ENCODE measurements at regions not wholly inside any gene's neighbourhood (a gene's known extent, or its start where the extent isn't known, plus 50 kb on each side); places are given as distances from the start of the nearest gene placed in this dataset.
"Not testable (repeated sequence)": the region's sequence is repeated elsewhere in the genome, so short reads cannot be mapped to it uniquely, and the experiment has no call there.

DNA sequence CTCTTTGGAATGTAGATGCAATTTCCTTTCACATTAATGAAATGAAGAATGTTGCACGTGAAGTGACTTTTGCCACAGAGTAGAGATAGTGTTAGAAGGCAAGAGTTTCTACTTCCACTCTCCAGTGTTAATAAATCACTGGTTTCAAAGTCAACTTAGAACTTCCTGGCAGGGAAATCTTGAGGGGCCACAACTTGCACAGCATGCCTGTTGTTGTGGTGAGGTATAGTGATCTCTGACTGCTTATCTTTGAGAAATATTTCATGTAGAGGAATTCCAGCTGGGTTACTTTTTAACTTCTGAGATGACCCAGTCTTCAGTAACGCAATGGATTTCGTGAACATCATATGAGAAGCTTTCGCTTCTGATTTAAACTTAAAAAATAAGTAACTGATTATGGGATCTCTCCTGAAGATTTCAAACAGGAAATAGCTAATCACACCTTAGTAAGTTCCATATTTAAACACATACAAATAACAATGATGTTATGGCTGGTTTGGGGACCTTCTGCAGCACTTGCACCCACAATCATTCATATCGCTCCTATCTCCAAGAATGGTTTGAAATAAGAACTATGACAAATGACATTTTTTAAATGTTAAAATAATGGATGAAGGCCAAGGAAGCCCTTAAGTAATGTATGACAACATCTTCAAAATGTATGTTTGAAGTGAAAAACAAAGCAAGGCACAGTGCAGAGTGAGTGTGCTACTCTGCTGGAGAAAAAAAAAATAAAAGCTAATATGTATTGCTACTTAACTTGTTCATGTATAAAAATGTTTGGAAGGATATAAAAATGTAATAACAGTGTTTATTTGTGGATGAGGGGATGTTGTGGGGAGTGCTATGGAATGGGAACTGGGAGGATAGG is 726.5 kb upstream of the NECTIN3 start:
- DNase-seq, result no peak

DNA sequence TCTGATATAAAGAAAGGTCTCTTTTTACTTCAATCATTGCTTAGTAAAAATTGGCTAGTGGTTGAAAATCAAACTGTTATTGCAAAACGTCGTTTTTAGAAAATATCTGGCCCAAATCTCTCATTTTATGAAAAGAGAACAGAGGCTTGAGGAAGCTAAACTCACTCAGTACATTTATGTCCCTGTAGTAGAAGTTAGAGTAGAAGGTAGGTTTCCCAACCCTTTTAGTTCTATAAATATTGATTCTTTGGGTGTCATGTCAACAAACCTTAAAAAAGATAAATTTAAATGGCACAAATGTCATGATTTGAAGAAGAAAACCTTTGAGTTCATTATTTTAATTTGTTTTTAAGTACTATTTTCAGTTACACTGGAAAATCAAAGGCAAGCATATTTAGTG is 722.3 kb upstream of the NECTIN3 start:
- DNase-seq, result no peak

DNA sequence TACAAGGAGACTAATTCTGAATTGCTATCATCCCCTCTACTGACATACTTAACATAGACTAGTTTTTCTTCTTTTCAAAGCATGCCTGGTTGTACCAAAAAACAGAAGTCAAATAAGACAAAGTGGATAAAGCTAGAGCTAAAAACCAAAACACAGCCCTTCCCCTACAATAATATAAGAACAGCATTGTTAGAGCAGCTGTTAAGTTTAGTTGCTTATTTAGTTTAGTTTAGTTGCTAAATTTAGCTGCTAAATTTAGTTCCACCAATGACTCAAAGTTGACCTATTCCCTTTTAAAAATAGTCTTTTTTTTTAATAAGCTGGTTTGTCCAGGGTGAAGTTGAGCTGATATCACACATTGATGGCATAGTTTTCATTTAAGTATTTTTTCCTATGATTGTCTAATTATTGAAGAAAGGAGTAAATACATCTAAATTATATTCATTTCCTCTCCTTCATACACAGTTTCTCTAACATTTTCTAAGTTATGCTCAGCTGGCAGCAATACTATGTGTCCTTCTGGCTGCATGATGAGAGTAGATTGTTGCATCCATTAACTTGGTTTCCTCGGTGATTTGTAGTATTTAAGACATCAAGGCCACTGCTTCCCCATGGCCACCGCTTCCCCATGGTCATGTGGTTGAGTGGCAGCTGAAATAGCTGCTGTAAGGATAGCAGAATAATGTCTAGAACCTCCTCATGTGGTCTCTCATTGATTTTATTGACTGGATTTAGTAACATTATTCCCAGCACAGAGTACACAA is 718.6 kb upstream of the NECTIN3 start:
- DNase-seq, result no peak

DNA sequence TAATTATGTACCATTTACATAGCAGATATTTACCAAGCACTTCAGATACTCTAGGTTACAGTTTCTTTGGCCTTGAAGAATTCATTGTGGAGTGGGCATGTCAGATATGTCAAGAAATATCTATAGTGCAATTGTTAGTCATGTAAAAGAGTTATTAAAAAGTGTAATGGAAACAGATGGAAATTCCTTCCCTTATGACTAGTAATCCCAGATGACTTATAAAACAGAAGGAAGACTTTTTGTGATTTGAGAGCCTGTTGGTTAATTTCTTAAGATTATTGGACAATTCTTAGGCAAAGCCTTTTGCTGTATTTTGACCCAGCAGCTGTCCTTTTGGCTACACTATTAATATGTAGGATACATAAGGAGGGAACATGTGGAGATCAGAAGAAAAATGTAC is 708.9 kb upstream of the NECTIN3 start:
- no peak for DNase-seq

DNA sequence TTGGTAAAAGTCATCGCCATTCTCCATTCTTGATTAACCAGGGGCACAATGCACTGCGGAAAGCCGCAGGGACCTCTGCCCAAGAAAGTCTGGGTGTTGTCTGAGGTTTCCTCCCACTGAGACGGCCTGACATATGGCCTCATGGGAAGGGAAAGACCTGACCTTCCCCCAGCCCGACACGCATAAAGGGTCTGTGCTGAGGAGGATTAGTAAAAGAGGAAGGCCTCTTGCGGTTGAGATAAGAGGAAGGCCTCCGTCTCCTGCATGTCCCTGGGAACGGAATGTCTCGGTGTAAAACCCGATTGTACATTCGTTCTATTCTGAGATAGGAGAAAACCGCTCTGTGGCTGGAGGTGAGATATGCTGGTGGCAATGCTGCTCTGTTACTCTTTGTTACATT is 704.3 kb upstream of the NECTIN3 start:
- DNase-seq, result not testable (repeated sequence)

DNA sequence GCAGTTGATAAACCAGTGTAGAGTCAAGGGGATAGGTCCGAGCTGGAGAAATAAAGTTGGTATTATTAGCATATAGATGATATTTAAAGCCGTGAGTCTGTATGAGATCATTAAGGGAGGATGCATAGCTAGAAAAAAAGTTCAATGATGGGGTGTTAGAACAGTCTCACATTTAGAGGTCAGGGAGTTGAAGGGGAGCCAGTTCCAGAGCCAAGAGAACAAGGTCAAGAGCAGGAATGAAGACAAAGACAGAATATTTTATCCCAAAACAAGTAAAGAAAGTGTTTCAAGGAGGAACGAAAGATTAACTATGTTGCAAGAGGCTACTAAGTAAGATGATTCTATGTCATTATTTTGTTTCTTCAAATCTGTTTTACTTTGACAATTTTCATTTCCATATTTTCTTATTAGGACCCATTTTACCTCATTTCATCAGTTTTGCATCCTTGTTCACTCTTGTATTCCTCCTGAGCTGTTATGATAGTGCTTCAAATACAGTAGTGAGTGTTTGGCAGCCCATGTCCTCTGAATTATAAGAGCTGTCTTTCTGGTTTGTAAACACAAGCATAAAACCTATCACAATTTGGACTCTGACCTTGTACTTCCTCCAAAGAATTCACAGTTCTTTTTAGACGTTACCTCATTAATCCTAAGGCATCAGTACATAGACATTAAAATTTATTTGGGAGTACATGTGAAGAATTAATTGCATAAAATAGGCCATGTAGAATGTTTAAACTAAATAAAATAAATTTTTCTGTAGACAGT is 695.7 kb upstream of the NECTIN3 start:
- DNase-seq, result no peak

DNA sequence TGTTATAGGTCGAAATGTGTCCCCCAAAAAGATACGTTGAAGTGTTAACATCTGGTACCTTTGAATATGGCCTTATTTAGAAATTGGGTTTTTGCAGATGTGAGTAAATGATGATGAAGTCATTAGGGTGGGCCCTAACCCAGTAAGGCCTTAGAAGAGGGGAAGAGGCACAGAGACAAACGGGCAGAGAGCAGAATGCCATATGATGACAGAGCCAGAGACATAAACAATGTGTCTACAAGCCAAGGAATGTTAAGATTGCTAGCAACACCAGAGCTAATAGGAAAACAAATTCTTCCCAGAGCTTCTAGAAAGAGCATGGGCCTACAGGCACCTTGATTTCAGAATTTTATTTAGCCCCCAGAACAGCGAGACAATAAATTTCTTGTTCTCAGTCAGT is 693.1 kb upstream of the NECTIN3 start:
- no peak for DNase-seq

DNA sequence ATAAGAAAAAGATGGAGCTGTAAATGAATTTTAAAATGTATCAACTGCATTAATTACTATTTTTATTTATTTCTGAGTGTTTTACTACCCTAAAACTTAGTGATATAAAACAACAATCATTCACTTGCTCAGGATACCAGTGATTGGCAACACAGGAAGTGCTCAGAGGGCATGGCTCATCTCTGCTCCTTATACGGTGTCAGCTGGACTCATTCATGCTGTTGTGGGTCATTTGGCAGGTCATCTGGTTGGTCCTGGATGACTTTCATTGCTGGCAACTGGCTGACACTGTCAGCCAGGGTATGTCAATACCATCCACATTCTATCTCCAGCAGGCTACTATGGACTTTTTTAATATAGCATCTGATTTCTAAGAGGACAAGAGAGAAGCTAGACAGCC is 689.6 kb upstream of the NECTIN3 start:
- DNase-seq, result no peak

DNA sequence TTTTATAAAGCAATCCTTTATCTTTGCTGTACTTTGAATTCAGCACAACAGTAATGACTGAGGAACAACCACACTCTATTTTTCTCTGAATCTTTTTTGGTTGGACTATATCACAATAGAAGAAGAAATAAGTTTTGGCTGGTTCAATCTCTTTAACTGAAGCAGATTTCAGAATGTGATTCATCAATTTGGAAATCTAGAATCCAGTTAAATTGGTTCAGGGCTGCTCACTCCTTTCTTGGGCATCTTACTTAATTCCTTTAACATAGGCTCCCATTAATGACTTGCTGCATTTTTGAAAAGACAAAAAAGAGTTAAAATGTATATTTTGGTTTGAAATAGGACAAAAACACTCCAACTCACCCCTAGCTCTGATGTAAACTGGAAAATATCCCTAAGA is 688.3 kb upstream of the NECTIN3 start:
- DNase-seq, result no peak

DNA sequence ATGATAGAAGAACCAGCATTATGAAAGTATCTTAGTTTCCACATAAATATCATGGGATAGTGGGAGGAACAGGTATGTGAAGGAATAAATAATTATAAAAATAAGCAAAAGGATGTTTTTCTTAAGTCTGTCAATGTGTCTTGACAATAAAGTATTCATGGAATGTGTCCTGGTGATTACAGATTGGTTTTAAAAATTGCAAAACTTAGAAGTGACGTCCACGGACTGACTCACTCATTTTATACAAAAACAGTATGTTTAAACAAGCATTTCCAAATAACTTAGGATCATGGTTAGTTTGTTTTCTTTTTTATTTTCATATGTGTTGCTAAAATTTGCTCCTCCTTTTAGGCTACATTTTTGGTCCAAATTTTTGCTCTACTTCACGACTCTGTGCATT is 687.0 kb upstream of the NECTIN3 start:
- no peak for DNase-seq

DNA sequence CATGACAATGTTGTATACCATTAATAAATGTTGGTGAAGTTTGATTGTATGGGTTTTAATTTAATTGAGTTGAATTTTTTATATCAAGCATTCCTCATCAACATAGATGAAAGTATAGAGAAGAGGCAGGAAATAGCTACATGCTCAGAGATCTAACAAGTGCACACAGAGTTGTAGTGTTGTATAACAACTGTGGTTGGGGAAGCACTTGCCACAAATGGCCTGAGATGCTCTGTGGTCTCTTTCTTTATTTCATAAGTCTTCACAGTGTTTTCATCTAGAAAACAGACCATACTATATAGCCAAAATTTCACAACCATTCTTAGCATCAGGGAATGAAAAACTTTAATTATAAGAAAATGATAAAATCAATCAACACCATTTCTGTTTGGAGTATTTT is 682.6 kb upstream of the NECTIN3 start:
- no peak for DNase-seq

DNA sequence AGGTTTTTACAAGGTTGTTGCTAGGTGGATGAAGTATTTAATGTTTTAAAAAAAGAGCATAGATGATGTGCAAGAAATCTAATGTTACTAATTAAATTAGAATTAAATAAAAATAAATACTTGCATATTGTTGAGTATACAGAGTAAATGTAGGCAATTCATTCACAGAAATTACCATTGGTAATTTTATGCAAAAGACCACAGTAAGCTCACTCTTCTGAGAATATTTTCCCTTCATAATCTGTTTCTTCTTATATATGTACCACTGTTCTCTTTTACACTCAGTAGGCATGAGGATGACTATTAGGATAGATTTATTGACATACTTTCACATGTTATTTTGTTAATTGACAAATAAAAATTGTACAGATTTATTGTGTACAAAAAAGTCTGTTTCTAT is 681.2 kb upstream of the NECTIN3 start:
- DNase-seq, result no peak

DNA sequence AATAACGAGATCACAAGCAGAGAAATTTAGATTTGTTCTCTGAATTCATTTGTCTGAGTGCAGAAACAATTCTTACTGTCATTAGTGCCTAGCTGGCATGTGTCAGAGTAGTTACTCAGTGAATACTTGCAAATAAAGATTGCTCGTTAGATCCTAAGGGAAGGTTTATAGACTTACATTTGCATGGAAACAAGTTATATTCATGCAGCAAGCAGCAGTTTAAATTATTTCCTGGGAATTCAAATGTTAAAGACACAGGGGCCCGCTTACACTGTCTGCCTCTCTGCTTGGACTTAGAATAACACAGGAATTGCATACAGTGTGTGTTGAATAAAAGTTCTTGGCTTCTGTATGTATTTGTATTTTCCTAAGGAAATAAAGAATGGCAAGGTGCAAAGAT is 680.6 kb upstream of the NECTIN3 start:
- DNase-seq, result no peak

DNA sequence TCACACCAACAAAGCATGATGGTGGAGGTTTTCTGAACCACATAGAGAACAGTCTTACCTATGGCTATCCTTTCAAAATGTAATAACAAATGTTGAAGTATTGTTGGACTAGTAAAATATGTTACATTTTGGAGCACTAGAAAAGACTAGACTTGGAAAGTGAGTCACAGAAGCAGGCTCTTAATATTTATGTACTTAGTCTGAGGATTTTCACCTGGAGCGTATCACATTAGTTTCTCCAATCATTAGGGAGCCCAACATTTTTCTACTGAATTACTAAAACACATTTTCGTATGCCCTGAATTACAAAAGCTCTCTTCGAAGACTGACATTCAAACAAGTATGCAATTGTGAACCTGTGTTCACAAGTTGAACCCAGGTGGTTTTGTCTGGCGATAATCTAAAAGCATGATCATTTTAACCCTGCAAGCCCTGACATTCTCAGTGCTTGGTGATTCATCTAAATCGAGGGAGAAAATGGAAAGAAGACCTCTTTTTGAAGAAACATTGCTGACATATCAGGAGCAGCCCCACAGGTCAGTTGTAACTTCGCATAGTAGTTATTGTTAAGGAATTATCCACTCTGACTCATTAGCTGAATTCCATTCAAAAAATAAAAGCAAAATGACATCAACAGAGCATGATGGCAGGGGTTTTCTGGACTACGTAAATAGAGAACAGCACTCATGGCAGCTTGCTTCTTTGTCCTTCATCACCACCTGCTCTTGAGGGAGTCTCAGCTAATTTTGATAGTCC is 679.8 kb upstream of the NECTIN3 start:
- DNase-seq, result no peak

DNA sequence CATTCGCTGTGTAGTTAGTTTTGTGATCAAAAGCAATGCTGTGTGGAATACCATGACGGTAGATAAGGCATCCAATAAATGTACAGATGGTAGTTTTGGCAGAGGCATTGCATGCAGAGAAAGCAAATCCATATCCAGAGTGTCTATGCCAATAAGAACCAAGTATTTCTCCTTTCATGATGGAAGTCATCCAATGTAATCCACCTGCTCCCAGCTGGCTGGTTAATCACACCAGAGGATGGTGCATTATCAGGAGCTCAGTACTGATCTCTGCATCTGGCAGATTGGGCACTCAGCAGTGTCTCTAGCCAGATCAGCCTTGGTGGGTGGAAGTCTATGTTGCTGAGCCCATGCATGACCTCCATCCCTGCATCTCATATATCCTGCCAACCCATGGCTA is 677.7 kb upstream of the NECTIN3 start:
- no peak for DNase-seq

DNA sequence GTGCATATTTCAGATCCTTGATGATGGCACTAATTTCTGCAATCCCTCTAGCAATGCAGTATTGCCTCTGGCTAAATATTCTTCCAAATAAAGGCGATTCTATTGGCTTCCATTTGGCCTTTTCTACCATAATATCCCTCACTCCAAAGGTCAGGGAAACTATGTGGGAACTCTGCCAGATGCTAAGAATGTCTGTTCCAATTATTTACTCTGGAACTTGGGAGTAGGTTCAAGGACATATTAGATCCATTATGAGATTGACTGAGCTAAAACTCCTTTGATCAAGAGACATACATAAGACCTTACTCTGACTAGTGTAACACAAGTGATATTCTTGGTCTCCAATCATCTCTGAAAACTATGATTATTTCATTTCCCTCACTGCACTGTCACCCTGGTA is 674.5 kb upstream of the NECTIN3 start:
- DNase-seq, result no peak

DNA sequence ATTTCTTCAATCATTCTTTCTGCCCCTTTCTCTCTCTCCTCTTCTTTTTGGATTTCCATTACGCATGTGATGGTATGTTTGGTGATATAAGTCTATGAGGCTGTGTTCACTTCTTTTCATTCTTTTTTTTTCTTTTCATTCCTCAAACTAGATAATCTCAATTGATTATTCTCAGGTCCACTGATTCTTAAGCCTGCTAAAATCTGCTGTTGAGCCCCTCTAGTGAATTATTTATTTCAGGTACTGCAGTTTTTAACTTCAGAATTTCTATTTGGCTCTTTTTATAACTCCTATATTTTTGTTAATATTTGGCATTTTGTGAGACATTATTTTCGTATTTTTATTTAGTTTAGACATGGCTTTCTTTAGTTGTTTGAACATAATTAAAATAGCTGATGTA is 671.3 kb upstream of the NECTIN3 start:
- no peak for DNase-seq

DNA sequence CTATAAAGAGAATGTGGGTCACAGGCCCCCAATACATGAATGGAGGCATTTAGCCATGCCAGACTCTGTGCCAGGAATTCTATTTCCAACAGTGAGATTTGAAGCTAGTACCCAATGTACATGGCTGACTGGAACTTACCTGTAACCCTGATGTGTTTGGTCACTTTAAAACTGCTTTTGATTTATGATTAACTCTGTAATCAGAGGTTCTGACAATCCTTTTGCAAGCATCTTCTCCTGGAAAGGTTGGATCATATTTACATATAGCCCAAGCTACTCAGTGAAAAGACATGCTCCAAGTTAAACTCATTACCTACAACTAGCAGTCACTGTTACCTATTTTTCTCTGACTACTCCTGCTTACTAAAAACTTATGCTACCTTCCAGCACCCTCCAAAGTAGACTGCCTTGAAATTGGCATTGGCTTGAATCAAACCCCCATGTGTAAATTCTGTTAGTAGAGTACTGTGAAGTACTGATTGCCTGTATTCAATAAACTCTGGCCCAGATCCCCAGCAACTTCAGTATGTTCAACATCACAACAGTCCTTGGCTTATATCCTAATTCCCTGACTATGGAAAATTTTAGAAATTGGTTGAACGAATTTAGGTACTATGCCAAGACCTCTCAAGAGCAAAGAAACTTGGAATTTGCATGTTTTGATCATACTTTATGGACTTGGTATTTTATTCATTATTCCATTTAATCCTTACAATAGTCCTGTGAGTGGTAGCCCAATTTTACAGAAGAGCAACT is 665.6 kb upstream of the NECTIN3 start:
- no peak for DNase-seq

DNA sequence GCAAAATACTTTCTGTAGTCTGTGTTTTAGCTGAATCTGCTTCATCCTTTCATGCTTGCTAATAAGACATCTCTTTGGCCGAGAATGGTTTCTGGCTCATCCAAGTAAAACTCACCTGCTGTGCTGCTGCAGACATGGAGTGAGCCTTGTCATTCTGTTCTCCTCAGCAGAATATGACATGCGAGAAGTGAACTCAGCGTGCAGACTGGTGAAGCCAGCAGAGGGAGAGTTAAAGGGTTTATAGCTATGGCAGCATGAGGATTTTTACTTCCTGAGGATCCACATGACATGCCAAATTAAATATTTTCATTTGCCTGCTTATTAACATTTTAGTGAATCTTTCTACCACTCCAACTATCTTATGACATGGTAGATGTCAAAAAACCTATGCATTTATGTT is 658.4 kb upstream of the NECTIN3 start:
- no peak for DNase-seq

DNA sequence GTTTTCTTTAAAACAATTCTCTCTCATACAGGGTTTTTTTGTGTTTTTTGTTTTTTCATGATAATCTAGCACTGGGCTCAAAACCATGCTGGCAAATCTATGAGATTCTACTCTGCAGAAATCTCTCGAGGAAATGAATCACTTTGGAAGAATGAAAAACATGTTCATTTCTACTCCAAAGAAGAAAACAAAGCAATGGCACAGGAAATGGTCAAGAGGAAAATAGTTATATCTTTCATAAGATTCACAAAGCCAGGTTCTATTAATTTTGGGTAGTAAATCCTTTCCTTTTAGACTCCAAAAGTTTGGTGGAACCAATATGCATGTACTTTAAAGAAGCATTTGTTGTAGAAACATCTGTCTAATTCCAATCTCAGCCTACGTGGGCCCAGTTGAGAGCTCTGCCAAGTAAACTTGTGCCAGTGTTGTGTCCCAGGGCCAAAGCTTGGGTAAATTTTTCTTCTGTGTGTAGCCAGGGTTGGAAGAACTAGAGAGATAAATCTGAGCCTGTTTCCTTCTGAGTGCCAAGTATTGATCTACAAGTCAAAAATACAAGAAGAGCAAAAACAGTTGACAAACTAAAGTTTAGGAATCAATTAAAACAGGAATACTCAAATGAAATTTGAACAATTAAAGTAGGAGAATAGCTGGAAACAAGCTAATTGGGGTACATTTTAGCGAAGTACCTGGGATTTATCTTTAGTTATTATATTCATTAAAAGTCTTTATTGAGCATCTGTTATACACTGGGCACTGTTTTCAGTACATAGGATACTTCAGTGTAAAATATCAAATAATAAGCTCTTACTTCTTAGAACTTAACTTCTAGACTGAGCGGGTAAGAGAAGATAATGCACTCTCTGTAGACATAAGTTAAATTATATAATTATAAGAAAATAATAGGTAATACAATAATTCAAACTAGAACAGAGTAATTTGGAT is 657.5 kb upstream of the NECTIN3 start:
- DNase-seq, result no peak

DNA sequence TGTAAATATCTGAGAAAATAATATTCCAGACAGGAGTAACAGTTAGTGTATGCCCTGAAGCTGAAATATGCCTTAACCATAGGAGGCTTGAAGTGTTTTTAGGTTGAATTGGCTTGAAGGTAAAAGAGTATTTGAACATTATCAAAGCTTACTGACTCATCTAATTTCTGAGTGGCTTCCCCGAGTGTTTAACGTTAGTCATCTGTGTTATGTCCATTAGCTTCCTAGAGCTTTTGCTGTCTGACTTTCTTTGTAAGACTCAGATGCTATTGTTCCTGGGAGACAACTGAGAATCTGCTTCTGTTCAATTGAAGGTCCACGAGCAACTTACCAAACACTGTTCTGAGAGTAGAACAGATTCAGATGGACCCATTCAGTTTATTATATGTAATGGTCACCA is 656.8 kb upstream of the NECTIN3 start:
- DNase-seq, result no peak
